SU-DHL-6 (cell line): ENCODE measurements at regions not wholly inside any gene's neighbourhood (a gene's known extent, or its start where the extent isn't known, plus 50 kb on each side); places are given as distances from the start of the nearest gene placed in this dataset.

Experiments
- EZH2phosphoT487 ChIP-seq: fragments of 200-600 bp; sonication (generic), shearing (Covaris generic); conservative IDR thresholded peaks from 2 replicates; pipeline ENCODE4 v1.6.1; 2018; ENCODE audit warnings: mild to moderate bottlenecking, antibody characterized with exemption, low read length, moderate library complexity, mixed read lengths
- TF ChIP-seq, protein P1 (sequence below): fragments of 200-600 bp; sonication (generic); IDR thresholded peaks from one replicate; pipeline ENCODE4 v1.5.1; 2017; ENCODE audit warnings: antibody characterized with exemption, mild to moderate bottlenecking, low read length, moderate library complexity; ENCODE audit not compliant: insufficient read depth, poor library complexity, severe bottlenecking

DNA sequence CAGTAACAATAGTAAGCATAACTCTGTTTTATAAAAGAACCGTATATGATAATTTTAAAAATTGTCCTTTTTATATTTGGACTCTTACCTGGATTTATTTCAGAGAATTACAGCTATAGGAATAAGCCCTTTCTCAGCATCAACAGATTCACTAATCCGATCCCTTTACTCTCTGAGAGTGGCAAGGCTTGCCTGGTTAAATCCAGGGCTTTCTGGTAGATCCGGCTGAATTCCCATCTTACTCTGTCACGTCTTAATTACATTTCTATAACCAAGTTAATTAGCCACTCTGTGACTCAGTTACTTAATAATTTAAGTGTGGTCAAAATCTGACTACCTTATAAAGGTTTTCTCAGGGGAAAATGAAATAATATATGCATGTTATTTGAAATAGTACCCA lies 294.7 kb downstream of the FRK start:
- no peak for TF ChIP-seq EZH2phosphoT487
- TF ChIP-seq, protein P1, sequence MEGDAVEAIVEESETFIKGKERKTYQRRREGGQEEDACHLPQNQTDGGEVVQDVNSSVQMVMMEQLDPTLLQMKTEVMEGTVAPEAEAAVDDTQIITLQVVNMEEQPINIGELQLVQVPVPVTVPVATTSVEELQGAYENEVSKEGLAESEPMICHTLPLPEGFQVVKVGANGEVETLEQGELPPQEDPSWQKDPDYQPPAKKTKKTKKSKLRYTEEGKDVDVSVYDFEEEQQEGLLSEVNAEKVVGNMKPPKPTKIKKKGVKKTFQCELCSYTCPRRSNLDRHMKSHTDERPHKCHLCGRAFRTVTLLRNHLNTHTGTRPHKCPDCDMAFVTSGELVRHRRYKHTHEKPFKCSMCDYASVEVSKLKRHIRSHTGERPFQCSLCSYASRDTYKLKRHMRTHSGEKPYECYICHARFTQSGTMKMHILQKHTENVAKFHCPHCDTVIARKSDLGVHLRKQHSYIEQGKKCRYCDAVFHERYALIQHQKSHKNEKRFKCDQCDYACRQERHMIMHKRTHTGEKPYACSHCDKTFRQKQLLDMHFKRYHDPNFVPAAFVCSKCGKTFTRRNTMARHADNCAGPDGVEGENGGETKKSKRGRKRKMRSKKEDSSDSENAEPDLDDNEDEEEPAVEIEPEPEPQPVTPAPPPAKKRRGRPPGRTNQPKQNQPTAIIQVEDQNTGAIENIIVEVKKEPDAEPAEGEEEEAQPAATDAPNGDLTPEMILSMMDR = no peak
